Spleen (tissue), 11 donors: ENCODE measurements at regions not wholly inside any gene's neighbourhood (a gene's known extent, or its start where the extent isn't known, plus 50 kb on each side); places are given as distances from the start of the nearest gene placed in this dataset.

Experiments
- DNase-seq: peaks from one replicate; pipeline ENCODE4 v3.0.0-alpha.2; 2020
- H3K27ac ChIP-seq, 8 donors: fragments of 200-600 bp; sonication (generic) in 7 of 8; 1 replicate in 4 of 8; 2 replicates in 4 of 8; pipeline versions ENCODE4 v1.5.0 to v1.8.0; 2016 to 2021; ENCODE audit warnings: inconsistent platforms in 4 of 8, mild to moderate bottlenecking in 4 of 8, moderate library complexity in 1 of 8
- H3K27me3 ChIP-seq, 7 donors: fragments of 200-600 bp; sonication (generic) in 6 of 7; replicated peaks in 1 of 7; 1 replicate in 4 of 7; 2 replicates in 3 of 7; pipeline versions ENCODE4 v1.5.0 to v1.8.0; 2016 to 2021; ENCODE audit warnings: inconsistent platforms in 3 of 7, mild to moderate bottlenecking in 1 of 7
- H3K36me3 ChIP-seq, 6 donors: fragments of 200-600 bp; sonication (generic) in 5 of 6; 1 replicate in 4 of 6; 2 replicates in 2 of 6; pipeline versions ENCODE4 v1.5.0 to v1.8.0; 2016 to 2021; ENCODE audit warnings: inconsistent platforms in 2 of 6
- H3K4me1 ChIP-seq, 6 donors: fragments of 200-600 bp; sonication (generic) in 5 of 6; 1 replicate in 3 of 6; 2 replicates in 3 of 6; pipeline versions ENCODE4 v1.5.0 to v1.8.0; 2016 to 2021; ENCODE audit warnings: inconsistent platforms in 3 of 6
- H3K4me3 ChIP-seq, 8 donors: fragments of 200-600 bp; sonication (generic) in 7 of 8; 1 replicate in 4 of 8; 2 replicates in 4 of 8; pipeline versions ENCODE4 v1.5.0 to v1.8.0; 2016 to 2021; ENCODE audit warnings: inconsistent platforms in 4 of 8, mild to moderate bottlenecking in 4 of 8, moderate library complexity in 2 of 8
- H3K9me3 ChIP-seq, 8 donors: fragments of 200-600 bp; sonication (generic) in 7 of 8; 1 replicate in 4 of 8; 2 replicates in 4 of 8; pipeline versions ENCODE4 v1.5.0 to v1.8.0; 2016 to 2021; ENCODE audit warnings: inconsistent platforms in 4 of 8
- POLR2A ChIP-seq, 3 donors: fragments of 450-650 bp; IDR thresholded peaks; one replicate each; pipeline ENCODE4 v1.5.1; 2017; ENCODE audit warnings: antibody characterized with exemption in 3 of 3, mild to moderate bottlenecking in 1 of 3
- POLR2AphosphoS5 ChIP-seq, 3 donors: sonication (generic); formaldehyde crosslinking; IDR thresholded peaks; one replicate each; pipeline ENCODE4 v1.5.1; 2017; ENCODE audit warnings: antibody characterized with exemption in 3 of 3
- WGBS, 5 donors: extraction: QIAGEN DNeasy Blood & Tissue Kit in 3 of 5; methylation state at CpG; one replicate each; pipeline versions ENCODE4 v1.1.5 to v1.1.7; 2013 to 2018; 5-methylcytosine and 5-hydroxymethylcytosine counted together
- intact Hi-C: fragments of 100-400 bp; cut with DNase I; formaldehyde crosslinking; loops from one replicate; pipeline ENCODE4 v1.15.0; 2023; ENCODE audit warnings: low total_unique reads
- TF ChIP-seq, protein P1 (sequence below), 11 experiments: fragments of 200-600 bp in 7 of 11; fragments of 450-650 bp in 4 of 11; sonication (generic) in 4 of 11; IDR thresholded peaks in 8 of 11; conservative IDR thresholded peaks in 3 of 11; 1 replicate in 7 of 11; 2 replicates in 4 of 11; pipeline versions ENCODE4 v1.4.0 to v1.8.0; 2016 to 2021; ENCODE audit warnings: antibody characterized with exemption in 11 of 11, inconsistent platforms in 4 of 11, mild to moderate bottlenecking in 1 of 11
- donor health status: healthy with polysubstance abuse.
- donor health status: DM: no; HTN: no; CAD: no; lungs with moderate emphysema.
- donor health status: DM: no; HTN: no; CAD: no.
- donor health status: Bipolar disorder and iron deficiency.
- donor health status: healthy.
- donor health status: DM: no; HTN: no; CAD: no.
- donor health status: DM: yes; HTN: yes; CAD: no.

DNA sequence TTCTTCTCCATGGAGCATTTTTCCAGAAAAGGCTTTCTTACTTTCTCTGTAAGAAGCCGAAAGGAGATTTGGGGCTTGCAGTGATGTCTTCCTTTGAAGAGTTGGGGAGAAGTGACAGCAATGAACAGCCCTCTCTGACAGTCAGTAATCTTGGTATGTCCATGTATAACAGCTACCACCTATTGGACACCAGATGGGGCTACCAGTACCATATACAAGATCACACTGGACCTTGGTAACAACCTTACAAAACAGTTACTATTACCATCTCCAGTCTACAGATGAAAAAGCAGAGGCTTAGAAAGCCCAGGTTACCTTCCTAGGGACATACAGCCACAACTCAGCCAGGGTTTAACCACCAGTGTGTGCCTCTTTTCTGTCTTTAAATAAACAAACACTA is 272.7 kb upstream of the TRPC7 start:
- no peaks in the 10 kb centered on the region for H3K36me3 ChIP-seq
- no peak overlapping the region for H3K4me3 ChIP-seq
- TF ChIP-seq POLR2A (IDR thresholded peaks at IDR 0.05) (no peak), POLR2AphosphoS5 (IDR thresholded peaks at IDR 0.05) (no peak)
- TF ChIP-seq, protein P1, sequence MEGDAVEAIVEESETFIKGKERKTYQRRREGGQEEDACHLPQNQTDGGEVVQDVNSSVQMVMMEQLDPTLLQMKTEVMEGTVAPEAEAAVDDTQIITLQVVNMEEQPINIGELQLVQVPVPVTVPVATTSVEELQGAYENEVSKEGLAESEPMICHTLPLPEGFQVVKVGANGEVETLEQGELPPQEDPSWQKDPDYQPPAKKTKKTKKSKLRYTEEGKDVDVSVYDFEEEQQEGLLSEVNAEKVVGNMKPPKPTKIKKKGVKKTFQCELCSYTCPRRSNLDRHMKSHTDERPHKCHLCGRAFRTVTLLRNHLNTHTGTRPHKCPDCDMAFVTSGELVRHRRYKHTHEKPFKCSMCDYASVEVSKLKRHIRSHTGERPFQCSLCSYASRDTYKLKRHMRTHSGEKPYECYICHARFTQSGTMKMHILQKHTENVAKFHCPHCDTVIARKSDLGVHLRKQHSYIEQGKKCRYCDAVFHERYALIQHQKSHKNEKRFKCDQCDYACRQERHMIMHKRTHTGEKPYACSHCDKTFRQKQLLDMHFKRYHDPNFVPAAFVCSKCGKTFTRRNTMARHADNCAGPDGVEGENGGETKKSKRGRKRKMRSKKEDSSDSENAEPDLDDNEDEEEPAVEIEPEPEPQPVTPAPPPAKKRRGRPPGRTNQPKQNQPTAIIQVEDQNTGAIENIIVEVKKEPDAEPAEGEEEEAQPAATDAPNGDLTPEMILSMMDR (IDR thresholded peaks at IDR 0.05 in 8 of 11, conservative IDR thresholded peaks at IDR 0.05 in 3 of 11) = no peak
- intact Hi-C loops = no loop called here
- WGBS, 5 donors = 90 to 100% (median 94%) methylated on average over 1 of the region's 1 CpG
- H3K9me3 ChIP-seq = no peaks in the 10 kb centered on the region
- no peaks in the 10 kb centered on the region for H3K27me3 ChIP-seq
- H3K4me1 ChIP-seq = no peaks in the 10 kb centered on the region
- H3K27ac ChIP-seq = no peak overlapping the region
- DNase-seq = no peak

DNA sequence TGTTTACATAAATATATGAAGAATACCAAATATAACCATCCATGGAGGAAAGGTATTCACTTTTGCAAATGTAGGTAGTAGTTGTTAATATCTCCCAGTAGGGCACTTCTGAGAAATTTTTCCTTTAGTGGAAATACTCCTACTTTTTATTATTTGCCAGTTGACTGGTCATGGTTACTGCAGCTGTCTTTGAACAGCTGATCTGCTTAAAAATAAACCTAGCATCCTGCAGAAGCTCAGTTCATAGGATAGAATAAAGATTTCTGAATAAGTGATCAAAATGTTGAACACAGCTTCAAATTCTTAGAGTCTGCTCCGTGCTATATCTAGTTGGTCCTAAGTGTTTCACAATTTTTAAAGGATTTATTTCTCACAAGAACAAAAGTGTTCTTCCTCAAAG is 270.7 kb upstream of the TRPC7 start:
- Histone ChIP-seq H3K4me1 (no peaks in the 10 kb centered on the region), H3K27me3 (no peaks in the 10 kb centered on the region), H3K36me3 (no peaks in the 10 kb centered on the region), H3K9me3 (no peaks in the 10 kb centered on the region), H3K27ac (no peak overlapping the region), H3K4me3 (no peak overlapping the region)
- no peak for TF ChIP-seq POLR2A (IDR thresholded peaks at IDR 0.05)
- no peak for TF ChIP-seq POLR2AphosphoS5 (IDR thresholded peaks at IDR 0.05)
- TF ChIP-seq, protein P1 (IDR thresholded peaks at IDR 0.05 in 8 of 11, conservative IDR thresholded peaks at IDR 0.05 in 3 of 11) = no peak
- intact Hi-C loops = no loop called here
- 81 to 92% (median 88%) methylated on average over 1 of the region's 1 CpG for WGBS, 5 donors
- DNase-seq = no peak

DNA sequence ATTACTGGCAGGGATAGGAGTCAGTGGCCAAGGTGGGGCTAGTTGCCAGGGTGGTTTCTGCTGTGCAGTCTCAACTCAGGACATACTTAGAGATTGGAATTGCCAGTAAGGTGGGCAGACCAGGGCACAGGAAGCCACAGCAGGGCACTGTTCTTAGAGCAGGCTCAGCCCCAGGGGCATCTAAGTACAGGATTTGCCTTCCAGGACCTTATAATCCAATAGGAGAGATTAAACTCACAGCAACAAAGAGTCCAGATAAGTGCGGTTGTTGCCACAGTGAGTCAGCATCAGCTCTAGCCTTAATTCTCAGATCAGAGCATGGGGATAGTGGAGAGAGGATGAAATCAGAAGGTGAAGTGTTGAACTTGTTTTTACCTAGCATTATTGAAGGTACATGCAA is 265.8 kb upstream of the TRPC7 start:
- no peak for TF ChIP-seq POLR2A (IDR thresholded peaks at IDR 0.05)
- TF ChIP-seq, protein P1 (IDR thresholded peaks at IDR 0.05 in 8 of 11, conservative IDR thresholded peaks at IDR 0.05 in 3 of 11) = no peak
- DNase-seq = no peak
- Histone ChIP-seq H3K36me3 (no peaks in the 10 kb centered on the region), H3K4me3 (no peak overlapping the region), H3K27me3 (no peaks in the 10 kb centered on the region), H3K4me1 (no peaks in the 10 kb centered on the region), H3K27ac (no peak overlapping the region), H3K9me3 (no peaks in the 10 kb centered on the region)
- WGBS, 5 donors = 53 to 89% (median 70%) methylated on average over 1 of the region's 1 CpG
- intact Hi-C loops = no loop called here

DNA sequence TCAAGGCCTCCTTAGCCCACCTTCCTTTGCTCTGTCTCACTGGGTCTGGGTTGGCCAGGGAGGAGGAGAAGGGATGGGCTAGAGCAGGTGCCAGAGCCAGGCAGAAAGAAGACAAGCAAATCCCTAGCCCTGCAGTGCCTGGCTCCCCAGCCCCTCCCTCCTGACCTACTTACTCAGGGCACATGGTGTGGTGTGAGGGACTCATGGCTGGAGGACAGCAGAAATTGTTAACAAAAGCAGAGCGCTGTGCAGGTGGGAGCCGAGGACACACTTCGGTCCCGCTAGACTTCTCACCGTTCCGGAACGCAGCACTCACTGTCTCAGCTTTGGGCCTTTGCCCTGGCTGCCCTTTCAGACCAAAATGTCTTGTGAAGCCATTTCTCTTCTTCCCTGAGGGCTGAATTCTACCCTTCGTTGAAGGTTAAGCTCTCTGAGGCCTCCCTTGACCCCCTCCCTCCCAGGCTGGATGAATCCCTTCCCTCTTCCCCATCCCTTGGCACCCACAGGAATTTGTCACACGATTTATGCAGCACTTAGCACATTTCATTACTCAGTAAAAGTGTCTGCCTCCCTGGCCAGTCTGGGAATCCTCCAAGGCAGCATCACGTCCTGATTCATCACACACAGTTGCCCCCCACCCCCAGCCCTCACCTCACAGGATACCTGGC is 263.9 kb upstream of the TRPC7 start:
- Histone ChIP-seq H3K4me1 (no peaks in the 10 kb centered on the region), H3K27me3 (no peaks in the 10 kb centered on the region), H3K9me3 (no peaks in the 10 kb centered on the region), H3K4me3 (no peak overlapping the region), H3K36me3 (no peaks in the 10 kb centered on the region), H3K27ac (no peak overlapping the region)
- WGBS, 5 donors = 79 to 91% (median 81%) methylated on average over 10 of the region's 10 CpGs
- intact Hi-C loops = no loop called here
- TF ChIP-seq POLR2AphosphoS5 (IDR thresholded peaks at IDR 0.05) = no peak
- TF ChIP-seq, protein P1 (IDR thresholded peaks at IDR 0.05 in 8 of 11, conservative IDR thresholded peaks at IDR 0.05 in 3 of 11) = no peak
- DNase-seq = no peak
